ENCODE measurements at regions not wholly inside any gene's neighbourhood (a gene's known extent, or its start where the extent isn't known, plus 50 kb on each side); places are given as distances from the start of the nearest gene placed in this dataset.

DNA sequence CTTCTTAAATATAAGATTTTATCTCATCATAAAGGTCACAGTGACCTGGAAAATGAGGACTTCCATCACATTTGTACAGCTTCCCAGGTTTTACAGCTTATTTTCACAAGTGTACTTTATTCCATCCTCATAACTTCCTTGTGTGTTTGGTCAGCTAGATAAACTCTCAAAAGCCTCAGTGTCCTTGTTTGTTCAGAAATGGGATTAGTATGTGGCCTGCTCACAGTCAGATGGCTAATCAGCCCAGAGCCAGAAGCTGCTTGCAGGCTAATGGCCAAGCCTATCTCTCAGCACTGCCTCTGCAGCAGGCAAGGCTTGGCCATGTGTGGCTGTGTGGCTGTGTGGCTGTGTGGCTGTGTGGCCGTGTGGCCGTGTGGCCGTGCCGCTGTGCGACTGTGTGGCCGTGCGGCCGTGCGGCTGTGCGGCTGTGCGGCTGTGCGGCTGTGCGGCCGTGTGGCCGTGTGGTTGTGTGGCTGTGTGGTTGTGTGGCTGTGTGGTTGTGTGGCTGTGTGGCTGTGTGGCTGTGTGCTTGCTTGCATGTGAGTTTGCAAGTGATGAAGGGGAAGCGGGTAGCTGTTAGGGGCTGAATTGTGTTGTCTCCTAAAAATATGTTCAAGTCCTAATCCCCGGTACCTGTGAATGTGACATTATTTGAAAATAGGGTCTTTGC is 233.0 kb upstream of the TNP1 start:
- Histone ChIP-seq H4K20me1 (ENCODE audit: insufficient read depth, low read length) (no peaks in the 10 kb centered on the region), H3K4me3 (ENCODE audit: low read depth, low read length, poor library complexity, severe bottlenecking) (no peak overlapping the region), H2AFZ (ENCODE audit: low read length) (no peak overlapping the region), H3K4me1 (ENCODE audit: insufficient read depth, low read length, poor library complexity, severe bottlenecking) (peaks cover 4% of the 10 kb centered on the region), H3K9me2 (ENCODE audit: insufficient read depth, low read length) (no peaks in the 10 kb centered on the region), H3K27ac (ENCODE audit: low read depth, low read length, poor library complexity, severe bottlenecking) (no peak overlapping the region), H3K79me2 (ENCODE audit: insufficient read depth, low read depth, low read length) (no peaks in the 10 kb centered on the region), H3K36me3 (ENCODE audit: insufficient read depth, low read length) (no peaks in the 10 kb centered on the region), H3K4me2 (ENCODE audit: low read length) (no peak overlapping the region), H3K9me3 (ENCODE audit: low read length) (no peaks in the 10 kb centered on the region)
- ChIA-PET POLR2A (no interaction called here), CTCF (ENCODE audit: unreplicated experiment) (no interaction called here)
- no peak for DNase-seq (ENCODE audit: low spot score)
- intact Hi-C loops (cut with micrococcal nuclease; ENCODE audit: unreplicated experiment): no loop called here
- no TSS peak for BruUV-seq (replicated peaks)
- TF ChIP-seq, protein P1, sequence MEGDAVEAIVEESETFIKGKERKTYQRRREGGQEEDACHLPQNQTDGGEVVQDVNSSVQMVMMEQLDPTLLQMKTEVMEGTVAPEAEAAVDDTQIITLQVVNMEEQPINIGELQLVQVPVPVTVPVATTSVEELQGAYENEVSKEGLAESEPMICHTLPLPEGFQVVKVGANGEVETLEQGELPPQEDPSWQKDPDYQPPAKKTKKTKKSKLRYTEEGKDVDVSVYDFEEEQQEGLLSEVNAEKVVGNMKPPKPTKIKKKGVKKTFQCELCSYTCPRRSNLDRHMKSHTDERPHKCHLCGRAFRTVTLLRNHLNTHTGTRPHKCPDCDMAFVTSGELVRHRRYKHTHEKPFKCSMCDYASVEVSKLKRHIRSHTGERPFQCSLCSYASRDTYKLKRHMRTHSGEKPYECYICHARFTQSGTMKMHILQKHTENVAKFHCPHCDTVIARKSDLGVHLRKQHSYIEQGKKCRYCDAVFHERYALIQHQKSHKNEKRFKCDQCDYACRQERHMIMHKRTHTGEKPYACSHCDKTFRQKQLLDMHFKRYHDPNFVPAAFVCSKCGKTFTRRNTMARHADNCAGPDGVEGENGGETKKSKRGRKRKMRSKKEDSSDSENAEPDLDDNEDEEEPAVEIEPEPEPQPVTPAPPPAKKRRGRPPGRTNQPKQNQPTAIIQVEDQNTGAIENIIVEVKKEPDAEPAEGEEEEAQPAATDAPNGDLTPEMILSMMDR (conservative IDR thresholded peaks at IDR 0.05; ENCODE audit: low read length): no peak
- TF ChIP-seq EZH2phosphoT487 (IDR thresholded peaks at IDR 0.05; ENCODE audit: borderline replicate concordance, low read depth, low read length): no peak

DNA sequence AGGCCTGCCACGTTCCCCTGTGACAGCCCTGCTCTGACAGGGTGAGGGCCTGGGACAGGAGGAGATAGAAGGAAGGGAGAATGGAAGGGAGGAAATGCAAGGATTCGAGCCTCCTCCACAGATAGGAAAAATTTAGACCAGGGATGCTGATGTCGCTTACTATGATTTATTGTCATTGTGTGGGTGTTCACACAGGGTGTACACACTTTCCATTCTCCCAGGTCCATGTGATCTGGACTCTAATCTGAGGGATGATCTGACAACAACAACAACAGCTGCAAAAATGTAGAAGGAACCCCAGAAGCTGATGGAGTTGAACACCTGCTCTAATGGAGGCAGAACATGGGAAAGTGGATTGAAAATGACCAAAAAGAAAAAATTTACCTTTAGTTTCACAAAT is 231.7 kb upstream of the TNP1 start:
- H3K4me1 ChIP-seq (ENCODE audit: insufficient read depth, low read length, poor library complexity, severe bottlenecking): peaks cover 4% of the 10 kb centered on the region
- H3K4me2 ChIP-seq (ENCODE audit: low read length): no peak overlapping the region
- no peak overlapping the region for H3K4me3 ChIP-seq (ENCODE audit: low read depth, low read length, poor library complexity, severe bottlenecking)
- no peaks in the 10 kb centered on the region for H3K36me3 ChIP-seq (ENCODE audit: insufficient read depth, low read length)
- H4K20me1 ChIP-seq (ENCODE audit: insufficient read depth, low read length): no peaks in the 10 kb centered on the region
- intact Hi-C loops (cut with micrococcal nuclease; ENCODE audit: unreplicated experiment): no loop called here
- TF ChIP-seq, protein P1 (conservative IDR thresholded peaks at IDR 0.05; ENCODE audit: low read length): no peak
- no peak for TF ChIP-seq EZH2phosphoT487 (IDR thresholded peaks at IDR 0.05; ENCODE audit: borderline replicate concordance, low read depth, low read length)
- no peak for DNase-seq (ENCODE audit: low spot score)
- ChIA-PET POLR2A (no interaction called here), CTCF (ENCODE audit: unreplicated experiment) (no interaction called here)
- no TSS peak for BruUV-seq (replicated peaks)
- no peaks in the 10 kb centered on the region for H3K9me3 ChIP-seq (ENCODE audit: low read length)
- no peak overlapping the region for H2AFZ ChIP-seq (ENCODE audit: low read length)
- H3K79me2 ChIP-seq (ENCODE audit: insufficient read depth, low read depth, low read length): no peaks in the 10 kb centered on the region
- no peaks in the 10 kb centered on the region for H3K9me2 ChIP-seq (ENCODE audit: insufficient read depth, low read length)
- H3K27ac ChIP-seq (ENCODE audit: low read depth, low read length, poor library complexity, severe bottlenecking): no peak overlapping the region

DNA sequence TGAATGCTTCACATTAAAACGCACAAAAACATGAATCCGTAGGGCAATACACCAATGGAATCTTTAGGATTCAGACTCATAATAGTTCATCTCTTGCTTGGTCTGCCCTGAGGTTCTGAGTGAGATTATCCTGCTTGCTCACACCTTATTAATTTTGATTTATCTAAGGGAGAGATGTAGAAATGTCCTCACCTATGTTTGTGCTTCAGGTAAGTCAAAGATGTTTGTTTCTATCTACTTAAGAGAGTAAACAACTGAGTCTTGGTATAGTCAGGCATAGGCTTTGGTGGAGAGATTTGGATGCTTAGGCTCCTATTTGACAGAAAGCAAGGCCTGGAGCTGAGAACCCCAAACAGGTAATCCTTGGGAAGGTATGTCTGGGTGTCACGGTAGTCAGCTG is 231.0 kb upstream of the TNP1 start:
- POLR2A ChIA-PET: interaction anchor here (0.5 kb wide), 1 partner anchor 255 kb away, joined by 6 read pairs; no protein-coding TSS in a partner anchor
- H3K4me2 ChIP-seq (ENCODE audit: low read length): no peak overlapping the region
- TF ChIP-seq, protein P1 (conservative IDR thresholded peaks at IDR 0.05; ENCODE audit: low read length): no peak
- TF ChIP-seq EZH2phosphoT487 (IDR thresholded peaks at IDR 0.05; ENCODE audit: borderline replicate concordance, low read depth, low read length): no peak
- H3K36me3 ChIP-seq (ENCODE audit: insufficient read depth, low read length): no peaks in the 10 kb centered on the region
- H2AFZ ChIP-seq (ENCODE audit: low read length): no peak overlapping the region
- DNase-seq (ENCODE audit: low spot score): no peak
- no TSS peak for BruUV-seq (replicated peaks)
- intact Hi-C loops (cut with micrococcal nuclease; ENCODE audit: unreplicated experiment): no loop called here
- no peaks in the 10 kb centered on the region for H3K79me2 ChIP-seq (ENCODE audit: insufficient read depth, low read depth, low read length)
- CTCF ChIA-PET (ENCODE audit: unreplicated experiment): no interaction called here
- no peak overlapping the region for H3K27ac ChIP-seq (ENCODE audit: low read depth, low read length, poor library complexity, severe bottlenecking)
- H3K4me3 ChIP-seq (ENCODE audit: low read depth, low read length, poor library complexity, severe bottlenecking): no peak overlapping the region
- H4K20me1 ChIP-seq (ENCODE audit: insufficient read depth, low read length): no peaks in the 10 kb centered on the region
- H3K4me1 ChIP-seq (ENCODE audit: insufficient read depth, low read length, poor library complexity, severe bottlenecking): peaks cover 4% of the 10 kb centered on the region
- H3K9me3 ChIP-seq (ENCODE audit: low read length): no peaks in the 10 kb centered on the region
- no peaks in the 10 kb centered on the region for H3K9me2 ChIP-seq (ENCODE audit: insufficient read depth, low read length)
